Activated T-helper 1 cell treated with anti-CD3 and anti-CD28 coated beads, Interleukin-12 subunit alpha, Interleukin-12 subunit beta, Interleukin-2, Interleukin-4 antibody, amounts not matched to agents 30 ng/mL and 10 ng/mL and 1 ng/mL, durations not matched to agents 14 hours and 24 hours and 36 hours (primary cell): ENCODE measurements at regions not wholly inside any gene's neighbourhood (a gene's known extent, or its start where the extent isn't known, plus 50 kb on each side); places are given as distances from the start of the nearest gene placed in this dataset.
"Not testable (repeated sequence)": the region's sequence is repeated elsewhere in the genome, so short reads cannot be mapped to it uniquely, and the experiment has no call there.

ENCODE experiments used
- DNase-seq: peaks from one replicate; pipeline ENCODE4 v3.0.0; 2021; ENCODE audit warnings: low spot score
- H3K27ac Mint-ChIP-seq: one replicate; pipeline ENCODE4 v1.8.0; 2021; ENCODE audit warnings: mild to moderate bottlenecking, mixed read lengths
- H3K27me3 Mint-ChIP-seq: one replicate; pipeline ENCODE4 v1.8.0; 2022; ENCODE audit warnings: mild to moderate bottlenecking, moderate library complexity, mixed read lengths; ENCODE audit not compliant: insufficient read depth
- H3K36me3 Mint-ChIP-seq: one replicate; pipeline ENCODE4 v1.8.0; 2021; ENCODE audit warnings: low read depth, mixed read lengths
- H3K4me1 Mint-ChIP-seq: one replicate; pipeline ENCODE4 v1.8.0; 2021; ENCODE audit warnings: low read depth, mixed read lengths
- H3K4me3 Mint-ChIP-seq: one replicate; pipeline ENCODE4 v1.8.0; 2021; ENCODE audit warnings: mild to moderate bottlenecking, moderate library complexity, mixed read lengths
- H3K9me3 Mint-ChIP-seq: one replicate; pipeline ENCODE4 v1.8.0; 2021; ENCODE audit warnings: mixed read lengths
- intact Hi-C: fragments of 100-400 bp; cut with micrococcal nuclease; formaldehyde crosslinking; loops from one replicate; pipeline ENCODE4 v1.15.1; 2024

DNA sequence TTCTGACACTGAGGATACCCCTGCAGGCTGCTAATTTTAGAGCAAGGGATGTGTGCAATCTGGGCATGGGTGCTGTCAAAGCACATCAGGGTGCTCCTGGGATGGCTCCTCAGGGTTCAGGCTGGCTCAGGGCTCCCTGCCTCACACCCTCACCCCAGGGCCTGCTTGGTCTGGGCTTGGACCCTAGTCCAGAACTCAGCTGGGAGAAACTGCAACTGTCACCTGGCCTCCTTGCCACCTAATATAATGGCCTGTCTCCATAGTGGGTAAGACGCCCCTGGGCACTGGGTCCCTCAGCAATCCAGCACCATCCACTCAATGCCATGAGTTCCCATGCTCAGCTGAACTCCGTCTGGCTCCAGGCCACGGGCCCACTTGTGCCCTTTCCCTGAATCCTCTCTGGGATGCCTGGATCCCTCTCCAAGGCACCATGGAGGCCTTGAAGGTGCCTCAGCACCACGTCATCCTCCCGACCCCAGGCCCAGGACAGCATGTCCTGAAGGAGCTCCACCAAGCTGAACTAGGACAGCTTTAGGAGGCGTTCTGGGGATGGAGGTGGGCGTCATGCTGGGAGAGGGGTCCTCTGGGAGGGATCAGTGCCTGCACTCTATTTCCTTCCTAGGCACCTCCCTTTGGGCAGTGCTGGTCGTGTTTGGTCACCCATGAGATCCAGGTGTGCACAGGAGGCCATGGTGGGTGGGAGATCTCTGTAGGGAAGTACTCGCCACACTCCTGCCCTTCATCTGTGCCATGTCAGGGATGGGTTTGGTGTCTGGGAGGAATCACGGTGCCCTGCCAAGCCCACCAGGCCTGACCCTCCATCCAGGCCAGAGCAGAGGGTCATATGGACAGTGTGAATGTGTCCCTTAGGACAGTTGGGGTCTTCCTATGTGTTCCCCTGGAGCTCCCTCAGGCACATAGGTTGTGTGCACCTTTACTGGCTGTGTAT lies 1688.4 kb downstream of the TP53TG3F start:
- no peaks in the 10 kb centered on the region for H3K4me1 Mint-ChIP-seq
- H3K4me3 Mint-ChIP-seq, result no peak overlapping the region
- H3K27me3 Mint-ChIP-seq, result no peaks in the 10 kb centered on the region
- no peaks in the 10 kb centered on the region for H3K36me3 Mint-ChIP-seq
- H3K27ac Mint-ChIP-seq, result no peak overlapping the region
- intact Hi-C loops, result no loop called here
- H3K9me3 Mint-ChIP-seq, result peaks cover 40% of the 10 kb centered on the region
- DNase-seq, result no peak

DNA sequence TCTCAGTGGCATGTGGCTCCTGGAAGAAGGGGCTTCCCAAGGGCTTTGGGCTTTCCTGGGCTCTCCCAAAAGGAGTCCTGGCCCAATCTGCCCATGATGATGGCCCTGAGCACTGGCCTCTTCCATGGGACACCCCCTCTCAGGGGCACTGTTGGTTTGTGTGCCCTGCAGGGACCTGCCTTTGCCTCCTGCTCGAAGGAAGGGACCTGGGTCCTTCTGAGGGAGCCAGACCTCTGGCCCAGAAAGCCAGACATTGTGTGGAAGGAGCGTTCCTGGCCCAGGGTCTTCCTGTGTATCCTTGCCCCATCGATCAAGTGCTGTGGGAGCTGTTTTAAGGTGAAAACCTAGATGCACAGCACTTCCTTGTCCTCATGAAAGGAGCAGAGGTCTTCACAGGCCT lies 1689.3 kb downstream of the TP53TG3F start:
- intact Hi-C loops, result no loop called here

DNA sequence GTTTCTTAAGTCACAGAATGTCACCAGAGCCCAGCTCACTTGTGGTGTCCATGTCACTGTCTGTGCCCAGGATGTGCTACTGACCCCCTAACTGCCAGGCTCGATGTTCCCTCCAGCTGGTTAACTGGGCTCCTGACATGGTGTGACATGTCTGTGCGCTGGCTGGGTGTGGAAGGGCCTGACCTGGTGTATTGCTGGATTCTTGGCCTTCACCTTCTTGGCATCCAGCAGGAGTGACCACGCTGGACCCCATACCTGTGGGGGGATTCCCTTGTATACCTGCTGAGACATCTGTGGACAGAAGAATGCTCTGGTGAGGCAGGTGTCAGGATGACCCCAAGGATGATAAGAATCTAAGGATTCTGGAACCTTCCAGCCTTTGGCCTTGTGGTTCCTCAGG lies 1690.1 kb downstream of the TP53TG3F start:
- Mint-ChIP-seq H3K4me1 (no peaks in the 10 kb centered on the region), H3K4me3 (no peak overlapping the region), H3K27ac (no peak overlapping the region), H3K9me3 (peaks cover 42% of the 10 kb centered on the region), H3K36me3 (no peaks in the 10 kb centered on the region), H3K27me3 (no peaks in the 10 kb centered on the region)
- intact Hi-C loops, result no loop called here
- DNase-seq, result no peak

More for the DNA sequence above, 1689.3 kb downstream of the TP53TG3F start:
- no peaks in the 10 kb centered on the region for H3K27me3 Mint-ChIP-seq
- peaks cover 40% of the 10 kb centered on the region for H3K9me3 Mint-ChIP-seq
- no peak overlapping the region for H3K27ac Mint-ChIP-seq
- DNase-seq, result no peak
- H3K36me3 Mint-ChIP-seq, result no peaks in the 10 kb centered on the region
- no peaks in the 10 kb centered on the region for H3K4me1 Mint-ChIP-seq
- H3K4me3 Mint-ChIP-seq, result no peak overlapping the region

DNA sequence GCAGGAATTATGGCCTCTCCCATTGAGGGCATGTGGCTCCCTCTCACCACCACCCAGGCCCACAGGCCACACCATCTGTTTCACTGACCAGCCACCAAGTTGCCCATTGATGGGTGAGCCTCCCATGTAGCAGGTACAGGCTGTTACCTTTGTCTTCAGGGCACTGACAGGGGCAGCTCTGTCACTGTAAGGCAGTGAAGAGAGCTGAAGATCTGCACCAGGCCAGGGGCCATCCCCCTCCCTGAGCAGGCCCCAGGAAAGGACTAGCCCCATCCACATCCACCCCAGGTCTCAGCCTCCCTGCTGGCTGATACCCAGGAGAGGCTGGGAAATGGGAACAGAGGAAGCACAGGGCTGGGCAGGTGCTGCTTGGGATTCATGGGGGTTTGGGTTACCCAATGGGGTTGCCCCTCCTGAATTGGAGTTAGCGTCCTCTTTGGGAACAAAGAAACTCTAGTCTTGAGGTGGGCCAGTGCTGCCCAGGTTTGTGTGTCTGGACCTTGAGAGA lies 1691.4 kb downstream of the TP53TG3F start:
- Mint-ChIP-seq H3K4me1 (no peaks in the 10 kb centered on the region), H3K36me3 (no peaks in the 10 kb centered on the region), H3K27ac (no peak overlapping the region), H3K4me3 (no peak overlapping the region), H3K27me3 (no peaks in the 10 kb centered on the region), H3K9me3 (peaks cover 41% of the 10 kb centered on the region)
- DNase-seq, result no peak
- intact Hi-C loops, result no loop called here

DNA sequence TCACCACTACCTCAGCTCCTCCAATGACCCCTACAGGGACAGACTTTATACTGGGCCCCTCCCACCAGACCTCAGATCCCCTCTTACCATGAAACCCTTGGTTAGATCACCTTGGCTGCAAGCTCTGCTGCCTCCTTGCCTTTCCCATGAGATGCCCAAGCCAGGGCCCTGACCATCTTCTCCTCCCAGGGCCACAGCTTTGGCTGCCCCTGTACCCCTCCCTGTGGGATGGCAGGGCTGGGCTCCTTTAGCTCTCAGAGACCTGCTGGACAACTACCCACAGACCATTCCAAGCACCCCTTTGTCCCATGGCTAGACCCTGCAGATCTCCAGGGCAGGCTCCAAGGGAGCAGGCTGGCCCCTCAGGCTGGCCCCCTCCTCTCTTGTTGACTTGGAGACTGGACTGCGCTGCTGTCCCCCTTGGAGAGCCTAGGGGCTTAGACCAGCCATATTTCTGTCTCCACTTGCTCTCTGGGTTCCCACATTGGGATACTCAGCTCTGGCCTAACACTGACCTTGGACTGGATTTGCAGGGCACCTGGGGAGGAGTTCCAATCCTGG lies 1692.7 kb downstream of the TP53TG3F start:
- Mint-ChIP-seq H3K36me3 (no peaks in the 10 kb centered on the region), H3K4me1 (no peaks in the 10 kb centered on the region), H3K27ac (no peak overlapping the region), H3K27me3 (no peaks in the 10 kb centered on the region), H3K9me3 (peaks cover 51% of the 10 kb centered on the region), H3K4me3 (no peak overlapping the region)
- intact Hi-C loops, result no loop called here
- no peak for DNase-seq

DNA sequence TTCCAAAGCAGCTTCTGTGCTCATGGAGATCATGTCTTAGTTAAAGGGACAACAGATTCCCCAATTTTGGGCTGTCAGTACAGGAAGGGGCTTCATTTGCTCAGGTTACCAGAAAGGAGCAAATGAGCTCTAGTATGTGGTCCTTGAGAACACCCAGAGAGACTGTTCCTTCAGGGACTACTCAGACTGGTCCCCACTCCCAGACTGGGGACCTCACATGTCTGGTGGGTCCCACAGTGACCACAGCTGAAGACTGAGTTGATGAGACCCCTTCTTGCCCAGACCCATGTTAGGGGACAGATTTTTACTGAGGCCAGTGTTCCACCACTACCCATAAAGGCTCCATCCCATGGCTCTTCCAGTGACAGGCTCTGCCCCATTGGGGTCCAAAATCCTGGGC lies 1695.2 kb downstream of the TP53TG3F start:
- Mint-ChIP-seq H3K4me1 (no peaks in the 10 kb centered on the region), H3K36me3 (no peaks in the 10 kb centered on the region), H3K27ac (no peak overlapping the region), H3K27me3 (no peaks in the 10 kb centered on the region), H3K4me3 (no peak overlapping the region), H3K9me3 (peaks cover 54% of the 10 kb centered on the region)
- intact Hi-C loops, result no loop called here
- no peak for DNase-seq

DNA sequence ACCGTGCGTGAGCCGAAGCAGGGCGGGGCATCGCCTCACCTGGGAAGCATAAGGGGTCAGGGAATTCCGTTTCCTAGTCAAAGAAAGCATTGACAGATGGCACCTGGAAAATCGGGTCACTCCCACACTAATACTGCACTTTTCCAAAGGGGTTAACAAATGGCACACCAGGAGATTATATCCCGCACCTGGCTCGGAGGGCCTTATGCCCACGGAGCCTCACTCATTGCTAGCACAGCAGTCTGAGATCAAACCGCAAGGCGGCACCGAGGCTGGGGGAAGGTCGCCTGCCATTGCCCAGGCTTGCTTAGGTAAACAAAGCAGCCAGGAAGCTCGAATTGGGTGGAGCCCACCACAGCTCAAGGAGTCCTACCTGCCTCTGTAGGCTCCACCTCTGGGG lies 1698.1 kb downstream of the TP53TG3F start:
- H3K4me3 Mint-ChIP-seq, H3K36me3 Mint-ChIP-seq, intact Hi-C loops, DNase-seq, H3K4me1 Mint-ChIP-seq, H3K27me3 Mint-ChIP-seq, H3K27ac Mint-ChIP-seq: not testable (repeated sequence)
- H3K9me3 Mint-ChIP-seq, result peaks cover 42% of the 10 kb centered on the region

DNA sequence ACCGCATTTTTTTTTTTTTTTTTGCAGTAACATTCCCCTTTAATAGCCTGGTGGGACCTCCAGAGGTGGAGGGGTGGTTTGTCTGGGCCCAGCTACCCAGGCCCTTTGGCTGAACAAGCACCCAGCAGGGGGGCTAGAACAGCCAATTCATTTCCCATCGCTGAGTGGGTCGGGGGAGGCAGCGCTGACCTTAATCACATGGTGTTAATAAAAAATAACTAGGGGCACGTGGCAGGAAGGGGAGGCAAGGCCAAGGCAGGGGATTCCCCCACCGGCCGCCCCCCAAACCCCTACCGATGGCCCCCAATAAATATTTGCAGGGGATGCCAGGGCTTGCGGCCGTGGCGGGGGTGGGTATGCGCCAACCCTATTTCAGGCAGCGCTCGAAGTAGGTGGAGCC lies 1709.9 kb downstream of the TP53TG3F start:
- H3K4me1 Mint-ChIP-seq, DNase-seq, H3K27ac Mint-ChIP-seq, H3K27me3 Mint-ChIP-seq, H3K36me3 Mint-ChIP-seq, intact Hi-C loops, H3K4me3 Mint-ChIP-seq: not testable (repeated sequence)
- peaks cover 43% of the 10 kb centered on the region for H3K9me3 Mint-ChIP-seq

DNA sequence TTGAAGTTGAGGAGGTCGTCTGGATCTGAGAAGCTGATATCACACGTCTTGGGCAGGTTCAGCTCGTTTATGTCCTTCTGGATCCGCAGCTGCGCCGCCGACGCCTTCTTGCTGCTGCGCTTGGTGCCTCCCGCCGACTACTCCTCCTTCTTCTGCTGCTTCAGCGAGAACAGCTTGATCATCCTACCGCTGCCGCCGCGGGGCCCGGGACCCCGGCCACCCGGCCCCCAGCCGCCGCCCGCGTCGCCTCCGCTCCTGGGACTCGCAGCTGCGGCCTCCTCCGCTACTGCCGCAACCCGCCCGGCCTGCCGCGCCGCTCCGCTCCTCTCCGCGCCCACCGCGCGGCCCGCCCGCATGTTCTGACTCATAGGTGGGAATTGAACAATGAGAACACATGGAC lies 1710.6 kb downstream of the TP53TG3F start:
- DNase-seq, H3K4me3 Mint-ChIP-seq, H3K36me3 Mint-ChIP-seq, H3K4me1 Mint-ChIP-seq, intact Hi-C loops, H3K27me3 Mint-ChIP-seq, H3K27ac Mint-ChIP-seq: not testable (repeated sequence)
- H3K9me3 Mint-ChIP-seq, result peaks cover 44% of the 10 kb centered on the region

DNA sequence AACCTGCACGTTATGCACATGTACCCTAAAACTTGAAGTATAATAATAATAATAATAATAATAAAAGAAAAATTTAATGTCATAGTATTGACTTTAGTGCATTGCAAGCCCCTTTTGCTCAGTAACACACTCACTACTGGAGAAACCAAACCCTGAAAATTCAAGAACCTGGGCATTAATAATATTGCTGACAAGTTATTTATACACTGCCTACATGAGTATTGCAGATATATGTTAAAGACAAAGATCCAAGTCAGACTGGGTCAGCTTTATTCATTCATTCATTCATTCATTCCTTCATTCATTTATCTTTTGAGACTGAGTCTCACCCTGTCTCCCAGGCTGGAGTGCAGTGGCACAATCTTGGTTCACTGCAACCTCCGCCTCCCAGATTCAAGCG lies 1711.2 kb downstream of the TP53TG3F start:
- no peaks in the 10 kb centered on the region for H3K36me3 Mint-ChIP-seq
- H3K4me3 Mint-ChIP-seq, result no peak overlapping the region
- peaks cover 42% of the 10 kb centered on the region for H3K9me3 Mint-ChIP-seq
- no peaks in the 10 kb centered on the region for H3K27me3 Mint-ChIP-seq
- H3K4me1 Mint-ChIP-seq, result no peaks in the 10 kb centered on the region
- DNase-seq, result no peak
- intact Hi-C loops, result no loop called here
- no peak overlapping the region for H3K27ac Mint-ChIP-seq

DNA sequence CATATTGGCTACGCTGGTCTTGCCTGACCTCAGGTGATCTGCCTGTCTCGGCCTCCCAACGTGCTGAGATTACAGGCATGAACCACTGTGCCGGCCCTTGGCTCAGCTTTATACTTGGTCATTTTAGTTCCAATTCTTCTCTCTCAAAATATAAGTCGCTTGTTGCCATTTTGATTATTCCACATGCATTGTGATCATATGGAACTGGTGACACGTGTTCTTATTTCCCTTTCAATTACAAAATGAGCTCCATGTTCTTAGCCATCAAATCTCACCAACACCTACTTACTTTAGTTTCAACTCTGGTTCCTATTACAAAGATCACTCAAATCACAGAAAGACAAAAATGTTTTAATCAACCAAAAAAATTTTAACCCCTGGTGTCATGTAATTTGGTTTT lies 1711.7 kb downstream of the TP53TG3F start:
- Mint-ChIP-seq H3K36me3 (no peaks in the 10 kb centered on the region), H3K4me1 (no peaks in the 10 kb centered on the region), H3K27me3 (no peaks in the 10 kb centered on the region), H3K9me3 (peaks cover 42% of the 10 kb centered on the region), H3K27ac (no peak overlapping the region), H3K4me3 (no peak overlapping the region)
- intact Hi-C loops, result no loop called here
- DNase-seq, result no peak

DNA sequence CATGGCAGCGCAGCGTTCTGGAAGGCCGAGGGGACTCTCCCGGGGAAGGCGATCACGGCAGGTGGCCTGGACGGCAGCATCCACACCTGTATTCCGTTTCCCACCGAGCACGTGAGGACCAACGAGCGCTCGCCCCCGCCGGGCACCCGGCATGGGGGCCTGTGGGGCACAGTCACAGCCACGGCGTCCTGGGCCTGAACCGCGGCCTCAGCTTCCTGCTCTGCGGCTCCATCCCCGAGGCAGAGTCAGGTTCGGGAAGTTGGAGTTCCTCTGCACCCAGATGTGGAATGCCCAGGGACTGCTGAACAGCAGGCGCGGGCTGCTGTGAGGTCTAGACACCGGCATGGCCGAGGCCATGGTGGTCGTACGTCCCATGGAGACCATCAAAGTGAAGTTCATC lies 1713.9 kb downstream of the TP53TG3F start:
- Mint-ChIP-seq H3K4me1 (no peaks in the 10 kb centered on the region), H3K36me3 (no peaks in the 10 kb centered on the region), H3K27ac (no peak overlapping the region), H3K9me3 (peaks cover 33% of the 10 kb centered on the region), H3K27me3 (no peaks in the 10 kb centered on the region), H3K4me3 (no peak overlapping the region)
- no peak for DNase-seq
- intact Hi-C loops, result no loop called here

DNA sequence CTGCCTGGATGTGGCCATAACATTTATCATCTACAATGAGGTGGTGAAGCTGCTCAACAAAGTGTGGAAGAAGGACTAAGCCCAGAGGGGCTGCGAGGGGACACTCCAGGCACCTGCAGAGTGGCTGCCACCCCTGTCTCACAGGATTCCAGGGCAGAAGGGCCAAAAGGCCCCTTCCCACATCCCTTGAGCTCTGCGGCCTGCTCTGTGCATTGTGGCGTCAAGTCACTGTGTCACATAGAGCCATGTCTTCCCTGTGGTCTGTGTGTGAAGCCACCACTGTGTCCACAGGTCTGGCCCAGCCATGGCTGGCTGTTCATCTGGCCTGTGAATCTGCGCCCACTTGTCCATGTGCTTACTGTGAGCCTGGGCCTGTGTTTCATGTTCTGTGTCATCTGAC lies 1714.6 kb downstream of the TP53TG3F start:
- intact Hi-C loops, result no loop called here
- Mint-ChIP-seq H3K4me1 (no peaks in the 10 kb centered on the region), H3K27ac (no peak overlapping the region), H3K9me3 (peaks cover 36% of the 10 kb centered on the region), H3K36me3 (no peaks in the 10 kb centered on the region), H3K27me3 (no peaks in the 10 kb centered on the region), H3K4me3 (no peak overlapping the region)
- no peak for DNase-seq
